KBM-7 (cell line): ENCODE measurements at regions not wholly inside any gene's neighbourhood (a gene's known extent, or its start where the extent isn't known, plus 50 kb on each side); places are given as distances from the start of the nearest gene placed in this dataset.
"Not testable (repeated sequence)": the region's sequence is repeated elsewhere in the genome, so short reads cannot be mapped to it uniquely, and the experiment has no call there.

Experiments used
- DNase-seq: peaks from one replicate; pipeline ENCODE4 v3.0.0-alpha.2; 2015
- in situ Hi-C: fragments of 300-500 bp; cut with MboI; formaldehyde crosslinking; loops from 2 replicates; pipeline ENCODE4 v1.14.3; 2020; ENCODE audit warnings: low sequenced_read_pairs, low pct_unique_long_range_greater_than_20kb, mixed read lengths

GRCh38 chr10:129207297-129207696, 259.7 kb upstream of the MGMT start:
- in situ Hi-C loops, result no loop called here

GRCh38 chr10:129210876-129211275, 256.2 kb upstream of the MGMT start:
- DNase-seq, result no peak
- in situ Hi-C loops, result no loop called here

More at GRCh38 chr10:129207297-129207696, 259.7 kb upstream of the MGMT start:
- DNase-seq, result no peak

DNA sequence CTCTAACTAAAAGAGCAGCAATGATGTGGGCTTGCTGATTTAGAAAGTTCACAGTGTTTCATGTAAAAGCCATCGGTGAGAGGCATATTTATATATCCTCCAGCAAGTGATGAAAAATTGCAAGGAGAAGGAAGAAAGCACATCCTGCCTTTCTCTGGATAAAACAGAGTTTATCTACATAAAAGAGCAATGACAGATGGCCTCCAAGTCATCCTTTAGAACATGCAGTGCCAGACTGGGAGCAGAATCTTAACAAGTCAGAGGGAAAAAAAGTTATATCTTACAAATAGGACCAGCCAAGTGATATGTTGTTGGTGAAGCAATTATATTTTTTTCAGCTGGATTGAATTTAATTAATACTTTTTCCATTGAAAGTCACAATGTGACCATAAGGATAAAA, 253.8 kb upstream of the MGMT start:
- in situ Hi-C loops, result no loop called here

GRCh38 chr10:129213996-129214395, 253.0 kb upstream of the MGMT start:
- DNase-seq, in situ Hi-C loops: not testable (repeated sequence)

More for the DNA sequence above, 253.8 kb upstream of the MGMT start:
- DNase-seq, result no peak

- DNase-seq, result no peak
- in situ Hi-C loops, result no loop called here
Observed at GRCh38 chr10:129219364-129219763, 247.7 kb upstream of the MGMT start.

DNA sequence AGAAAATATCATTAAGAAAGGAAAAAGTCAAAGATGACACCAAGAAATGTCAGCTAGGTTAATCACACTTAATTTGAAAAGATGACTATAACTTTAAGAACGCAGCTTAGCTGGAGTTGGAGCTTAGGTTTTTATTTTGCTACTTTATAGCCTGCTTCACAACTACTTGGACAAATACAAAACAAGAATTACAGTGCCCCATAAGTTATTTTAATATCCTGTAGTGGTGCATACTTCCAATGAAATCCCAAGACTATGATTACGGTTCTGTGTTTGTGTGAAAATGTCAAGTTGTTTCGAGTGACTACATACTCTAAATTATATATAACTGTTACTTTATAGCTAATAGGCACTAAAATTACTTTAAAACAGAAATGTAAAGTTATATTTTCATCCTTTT, 244.6 kb upstream of the MGMT start:
- in situ Hi-C loops, result no loop called here
- DNase-seq, result no peak

DNA sequence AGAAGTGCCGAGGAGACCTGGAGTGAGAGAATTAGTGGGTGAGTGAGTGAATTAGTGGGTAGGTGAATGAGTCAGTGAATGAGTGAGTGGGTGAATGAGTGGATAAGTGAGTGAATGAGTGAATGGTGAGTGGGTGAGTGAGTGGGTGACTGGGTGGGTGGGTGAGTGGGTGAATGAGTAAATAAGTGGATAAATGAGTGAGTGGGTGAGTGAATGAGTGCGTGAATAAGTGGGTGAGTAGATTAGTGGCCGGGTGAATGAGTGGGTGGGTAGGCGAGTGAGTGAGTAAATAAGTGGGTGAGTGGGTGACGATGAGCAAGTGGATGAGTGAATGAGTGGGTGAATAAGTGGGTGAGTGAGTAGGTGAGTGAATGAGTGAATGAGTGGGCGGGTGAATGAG, 243.7 kb upstream of the MGMT start:
- DNase-seq, result no peak
- in situ Hi-C loops, result no loop called here

DNA sequence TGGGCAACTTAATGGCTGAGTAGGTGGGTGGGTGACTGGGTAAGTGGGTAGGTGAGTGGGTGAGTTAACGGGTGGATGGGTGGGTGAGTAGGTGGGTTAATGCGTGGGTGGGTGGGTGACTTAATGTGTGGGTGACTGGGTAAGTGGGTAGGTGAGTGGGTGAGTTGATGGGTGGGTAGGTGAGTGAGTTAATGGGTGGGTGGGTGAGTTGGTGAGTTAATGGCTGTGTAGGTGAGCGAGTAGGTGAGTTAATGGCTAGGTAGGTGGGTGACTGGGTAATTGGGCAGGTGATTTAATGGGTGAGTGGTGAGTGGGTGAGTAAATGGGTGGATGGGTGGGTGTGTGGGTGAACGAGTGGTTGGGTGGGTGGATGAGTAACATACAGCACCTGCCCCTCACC, 243.0 kb upstream of the MGMT start:
- DNase-seq, result no peak
- in situ Hi-C loops, result no loop called here

DNA sequence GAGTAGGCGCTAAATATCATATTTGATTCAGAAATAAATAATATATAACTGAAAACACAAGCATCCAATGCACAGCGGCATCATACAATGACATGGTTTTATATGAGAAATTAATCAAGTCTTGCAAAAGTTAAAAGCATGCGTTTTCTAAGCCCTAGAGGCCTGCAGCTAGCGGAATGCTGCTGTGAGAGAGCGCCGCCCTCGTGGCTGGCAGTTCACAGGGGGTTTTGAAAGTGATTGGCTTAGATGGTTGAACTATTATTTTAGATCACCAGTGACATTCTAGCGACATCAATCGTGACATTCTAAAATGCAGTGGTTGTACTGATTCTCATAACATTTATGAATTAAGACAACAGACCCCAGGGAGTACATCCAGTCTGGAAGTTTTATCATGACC, 235.2 kb upstream of the MGMT start:
- in situ Hi-C loops, result no loop called here
- DNase-seq, result no peak

DNA sequence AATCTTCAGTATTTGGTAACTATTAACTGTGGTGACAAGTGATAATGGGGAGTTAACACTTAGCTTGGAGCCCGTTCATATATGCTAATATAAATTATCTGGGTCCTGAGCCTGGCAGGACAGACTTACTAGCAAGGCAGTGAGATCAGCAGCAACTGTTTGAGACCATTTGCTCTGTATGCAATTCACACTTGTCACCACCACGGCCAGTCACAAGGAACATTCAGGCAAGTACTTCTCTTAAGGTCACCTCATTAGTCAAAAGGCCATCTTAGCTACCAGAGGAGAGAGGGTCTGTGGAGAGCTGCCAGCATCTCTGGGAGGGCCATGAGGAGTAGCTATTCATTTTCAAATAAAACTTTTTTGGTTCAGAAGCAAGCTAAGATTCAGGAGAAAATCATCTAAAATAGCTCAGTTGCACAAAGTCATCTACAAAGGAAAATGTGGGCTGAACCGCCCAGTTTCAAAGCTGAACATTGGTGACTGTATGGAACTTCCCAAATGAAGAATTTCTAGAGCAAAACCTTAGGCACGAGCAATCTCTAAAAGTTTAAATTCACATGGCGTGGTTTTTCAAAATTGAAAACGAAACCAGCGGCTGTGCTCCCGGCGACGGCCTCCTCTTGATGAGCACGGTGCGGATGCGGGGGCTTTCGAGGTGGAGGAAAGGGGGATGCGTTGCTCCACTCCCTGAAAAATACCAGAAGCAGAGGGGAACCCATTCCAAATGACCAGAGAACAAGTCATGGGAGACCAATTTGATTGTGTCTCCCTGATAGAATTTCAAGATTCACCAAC, 233.5 kb upstream of the MGMT start:
- no peak for DNase-seq
- in situ Hi-C loops, result no loop called here

DNA sequence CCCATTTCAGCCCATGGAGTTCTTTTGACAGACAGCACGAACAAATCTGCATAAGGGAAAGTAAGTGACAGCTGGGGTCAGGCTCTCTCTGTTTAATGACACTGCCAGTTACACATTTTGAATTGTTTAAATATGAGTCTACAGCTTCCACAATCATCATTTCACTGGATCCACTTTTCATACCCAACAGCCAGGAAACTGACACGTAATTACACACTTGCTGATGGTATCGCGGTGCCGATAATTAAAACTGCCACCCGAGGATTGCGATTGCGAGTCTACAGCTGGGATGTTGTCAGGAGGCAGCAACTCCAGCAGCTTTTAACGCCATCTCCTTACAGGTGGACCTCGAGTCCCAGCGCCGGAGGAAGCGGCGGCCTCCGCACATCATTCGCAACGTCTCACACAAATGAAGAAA, 230.8 kb upstream of the MGMT start:
- no peak for DNase-seq
- in situ Hi-C loops, result no loop called here

GRCh38 chr10:129241461-129241860, 225.6 kb upstream of the MGMT start:
- in situ Hi-C loops, result no loop called here
- DNase-seq, result no peak

- in situ Hi-C loops, result no loop called here
- DNase-seq, result no peak
Observed at GRCh38 chr10:129244298-129244697, 222.7 kb upstream of the MGMT start.

DNA sequence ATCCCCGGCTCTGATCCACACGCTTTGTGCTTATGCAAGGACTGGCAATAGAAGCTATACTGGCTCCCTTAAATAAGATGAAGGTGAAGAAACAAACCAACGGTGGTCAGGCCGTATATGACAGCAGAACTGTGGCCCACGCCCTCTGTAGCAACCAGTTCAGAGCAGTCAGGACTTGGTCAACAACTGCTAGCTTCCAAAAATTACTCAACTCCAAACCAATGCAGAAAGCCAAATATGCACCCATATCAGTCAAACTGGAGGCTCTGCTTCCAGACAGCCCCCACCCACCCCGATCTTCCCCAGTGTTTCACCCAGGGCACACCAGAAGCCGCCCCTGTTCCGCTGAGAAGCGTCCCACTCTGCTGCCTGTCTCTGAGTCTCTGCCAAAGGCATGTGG, 222.3 kb upstream of the MGMT start:
- in situ Hi-C loops, result no loop called here

GRCh38 chr10:129253161-129253864, 213.7 kb upstream of the MGMT start:
- DNase-seq, result no peak
- in situ Hi-C loops, result no loop called here

More for the DNA sequence above, 222.3 kb upstream of the MGMT start:
- DNase-seq, result no peak

DNA sequence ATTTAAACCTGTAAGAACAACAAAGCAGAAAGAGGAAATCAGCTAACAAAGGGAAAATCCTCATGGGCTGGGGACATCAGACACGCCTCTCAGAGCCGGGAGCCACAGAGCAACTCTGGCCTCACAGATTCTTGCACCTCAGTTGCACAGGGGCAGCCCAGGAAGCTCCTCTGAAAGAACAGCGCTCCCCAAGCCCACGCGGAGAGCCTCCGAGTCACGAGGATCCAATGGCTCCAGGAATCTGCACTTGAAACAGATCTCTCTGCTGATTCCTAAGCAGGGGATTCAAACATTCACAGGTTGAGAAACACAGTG, 213.2 kb upstream of the MGMT start:
- in situ Hi-C loops, result no loop called here
- no peak for DNase-seq

DNA sequence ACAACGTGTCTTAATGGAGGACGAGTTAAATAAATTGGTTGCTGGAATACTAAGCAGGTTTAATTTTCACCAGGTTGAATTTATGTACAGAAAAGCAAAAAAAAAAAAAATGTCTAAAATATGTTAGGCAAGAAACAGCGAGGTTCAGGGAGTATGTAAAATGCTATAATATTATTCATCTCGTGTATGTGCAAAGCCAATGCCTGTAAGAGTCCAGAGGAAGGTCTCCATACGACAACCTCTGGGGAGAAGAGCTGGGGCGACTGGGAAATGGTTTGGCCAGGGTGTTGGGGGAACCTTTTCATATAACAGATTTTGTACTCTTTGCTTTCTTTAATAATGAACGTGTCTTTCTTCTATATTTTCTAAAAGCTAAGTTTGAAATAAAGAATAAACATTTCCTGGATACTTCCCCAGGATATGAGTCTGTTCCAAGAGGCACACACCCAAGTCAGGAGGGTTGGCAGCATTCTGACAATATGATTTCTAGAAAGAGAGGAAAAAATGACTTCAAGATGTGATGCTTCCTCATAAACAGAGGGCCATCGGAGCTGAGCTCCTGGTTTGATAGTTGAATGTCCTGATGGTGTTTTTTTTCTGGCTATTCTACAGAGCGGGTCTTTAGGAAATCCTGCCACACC, 208.6 kb upstream of the MGMT start:
- no peak for DNase-seq
- in situ Hi-C loops, result no loop called here

DNA sequence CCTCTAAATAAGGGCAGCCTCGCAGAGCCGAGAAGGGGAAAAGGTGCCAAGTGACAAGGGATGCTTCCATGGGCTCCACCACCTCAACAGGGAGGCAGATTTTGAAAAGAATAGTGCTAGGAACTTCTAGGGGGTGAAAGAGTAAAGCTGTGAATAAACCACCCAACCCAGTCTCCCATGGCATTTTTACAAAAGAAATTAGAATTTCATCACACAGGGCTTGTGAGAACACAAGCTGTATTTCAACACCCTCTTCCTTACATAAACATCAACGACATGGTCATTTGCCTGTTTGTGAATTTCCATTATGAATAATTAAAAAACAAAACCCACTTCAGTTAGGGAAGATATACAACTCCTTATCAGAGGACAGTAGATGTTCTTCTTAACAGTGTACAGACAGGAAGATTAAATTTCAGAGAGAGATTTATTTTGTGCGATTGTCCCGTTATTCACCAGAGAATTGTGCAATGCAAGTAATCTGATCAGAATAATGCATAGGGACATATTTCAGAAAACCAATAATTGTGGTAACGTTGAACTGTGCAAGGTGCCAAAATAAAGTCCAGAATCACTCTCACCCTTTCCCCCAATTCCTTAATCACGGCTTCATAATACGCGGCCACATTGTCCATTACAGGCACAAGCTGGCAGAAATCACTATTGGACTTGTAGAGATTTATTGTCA, 207.8 kb upstream of the MGMT start:
- in situ Hi-C loops, result no loop called here
- DNase-seq, result no peak

DNA sequence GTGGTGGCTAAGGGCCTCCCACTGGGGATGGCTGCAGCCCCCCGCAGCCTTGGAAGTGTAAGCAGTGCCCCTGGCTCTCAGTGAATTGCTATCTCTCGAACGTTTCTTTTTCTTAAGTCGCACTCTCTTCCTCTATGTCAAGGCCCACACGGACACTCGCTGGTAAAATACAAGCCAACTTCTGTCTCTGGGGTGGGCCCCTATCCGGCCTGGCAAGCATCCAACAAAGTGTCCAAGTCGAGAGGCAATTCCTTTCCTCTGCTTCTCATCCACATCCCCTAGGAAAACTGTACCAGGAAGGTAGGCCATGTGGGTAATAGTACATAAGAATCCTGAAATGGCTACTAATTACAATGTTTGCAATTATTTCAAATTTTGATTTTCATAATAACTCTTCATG, 194.9 kb upstream of the MGMT start:
- in situ Hi-C loops, result no loop called here
- no peak for DNase-seq
